ENCODE measurements at regions not wholly inside any gene's neighbourhood (a gene's known extent, or its start where the extent isn't known, plus 50 kb on each side); places are given as distances from the start of the nearest gene placed in this dataset.

DNA sequence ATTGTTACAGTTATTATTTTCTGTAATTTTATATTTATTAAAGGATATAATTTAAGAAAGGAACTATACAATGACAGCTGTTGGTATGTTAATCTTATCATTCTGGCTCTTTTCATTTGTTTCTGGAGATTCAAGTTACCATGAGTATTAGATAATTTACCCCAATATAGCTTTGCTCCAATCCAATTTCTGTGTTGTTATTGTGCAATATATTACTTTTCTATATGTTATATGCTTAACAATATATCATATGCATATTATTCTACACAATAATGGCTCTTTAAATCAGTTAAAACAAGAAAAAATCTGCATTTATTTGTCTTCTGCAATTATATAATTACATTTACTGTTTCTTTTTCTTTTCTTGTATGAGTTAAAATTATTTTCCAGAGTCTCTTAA, 1650.9 kb downstream of the BRINP3 start:
- TF ChIP-seq EZH2phosphoT487 (IDR thresholded peaks at IDR 0.05; ENCODE audit: insufficient read depth, low read depth): no peak
- TF ChIP-seq EZH2 (IDR thresholded peaks at IDR 0.05; ENCODE audit: insufficient read depth, poor library complexity, severe bottlenecking): no peak
